Stimulated activated naive B cell treated with anti-CD40 and anti-IgM and Interleukin-4, amounts not matched to agents 10 μg/mL and 1 μg/mL and 100 μg/mL, for 72 hours (primary cell): ENCODE measurements at regions not wholly inside any gene's neighbourhood (a gene's known extent, or its start where the extent isn't known, plus 50 kb on each side); places are given as distances from the start of the nearest gene placed in this dataset.
"Not testable (repeated sequence)": the region's sequence is repeated elsewhere in the genome, so short reads cannot be mapped to it uniquely, and the experiment has no call there.

Source experiments
- ATAC-seq, 2 donors: fragments of 150-1000 bp; cut with Tn5 transposase; replicated peaks; 2 replicates each; pipeline ENCODE4 v1.10.0; 2021; ENCODE audit warnings: moderate library complexity in 1 of 2
- DNase-seq: peaks from one replicate; pipeline ENCODE4 v3.0.0; 2021
- H3K27ac Mint-ChIP-seq: one replicate; pipeline ENCODE4 v1.8.0; 2022; ENCODE audit warnings: mild to moderate bottlenecking, mixed read lengths
- H3K27me3 Mint-ChIP-seq, 2 donors: one replicate each; pipeline ENCODE4 v1.8.0; 2022; ENCODE audit warnings: mixed read lengths in 2 of 2
- H3K36me3 Mint-ChIP-seq, 2 donors: one replicate each; pipeline ENCODE4 v1.8.0; 2022; ENCODE audit warnings: mixed read lengths in 2 of 2, mild to moderate bottlenecking in 1 of 2
- H3K4me1 Mint-ChIP-seq, 2 donors: one replicate each; pipeline ENCODE4 v1.8.0; 2022; ENCODE audit warnings: mixed read lengths in 2 of 2, mild to moderate bottlenecking in 1 of 2
- H3K4me3 Mint-ChIP-seq, 2 donors: one replicate each; pipeline ENCODE4 v1.8.0; 2022; ENCODE audit warnings: mild to moderate bottlenecking in 2 of 2, mixed read lengths in 2 of 2, moderate library complexity in 1 of 2
- H3K9me3 Mint-ChIP-seq, 2 donors: one replicate each; pipeline ENCODE4 v1.8.0; 2022; ENCODE audit warnings: mixed read lengths in 2 of 2, mild to moderate bottlenecking in 1 of 2

GRCh38 chr1:53393325-53393792 is 65.5 kb upstream of the LRP8 start:
- no peak overlapping the region for H3K4me3 Mint-ChIP-seq
- ATAC-seq (peak; percentile 78 to 83), DNase-seq (peak; percentile 51)
- peaks cover 9 to 14% of the 10 kb centered on the region in 2 donors for H3K4me1 Mint-ChIP-seq
- no peaks in the 10 kb centered on the region for H3K9me3 Mint-ChIP-seq
- peaks cover 0 to 10% of the 10 kb centered on the region in 2 donors for H3K27me3 Mint-ChIP-seq
- no peaks in the 10 kb centered on the region for H3K36me3 Mint-ChIP-seq
- no peak overlapping the region for H3K27ac Mint-ChIP-seq

- Mint-ChIP-seq H3K4me1 (peaks cover 9 to 14% of the 10 kb centered on the region in 2 donors), H3K27ac (no peak overlapping the region), H3K4me3 (no peak overlapping the region), H3K27me3 (peaks cover 0 to 10% of the 10 kb centered on the region in 2 donors), H3K36me3 (no peaks in the 10 kb centered on the region), H3K9me3 (no peaks in the 10 kb centered on the region)
- ATAC-seq (no peak), DNase-seq (no peak)
Observed at GRCh38 chr1:53394306-53394705, 64.9 kb upstream of the DMRTB1 start.

DNA sequence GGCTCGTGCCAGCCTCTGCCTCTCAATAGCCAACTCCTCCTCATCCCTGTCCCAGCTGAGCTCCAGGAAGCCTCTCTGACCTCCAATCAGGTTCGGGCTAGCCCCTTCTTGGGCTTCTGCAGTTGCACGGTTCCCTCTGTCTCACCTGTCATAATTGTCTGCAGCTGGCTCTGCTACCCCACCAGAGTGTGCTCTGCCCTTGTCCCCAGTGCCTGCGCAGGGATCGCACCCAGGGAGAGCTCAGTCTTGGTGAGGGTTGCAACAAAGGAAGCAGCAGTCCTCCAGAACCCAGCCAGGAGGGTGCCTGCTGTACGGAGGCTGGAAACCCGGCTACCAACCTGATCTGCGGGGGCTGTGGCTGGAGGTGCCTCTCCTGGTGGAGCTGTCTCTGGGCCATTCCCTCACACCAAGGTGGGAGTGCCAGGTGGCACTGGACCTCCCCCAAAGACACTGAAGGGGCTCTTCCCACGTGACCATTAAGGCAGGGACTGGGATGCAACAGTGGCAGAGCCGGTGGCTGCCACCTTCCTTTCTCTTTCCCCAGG is 63.5 kb upstream of the DMRTB1 start:
- Mint-ChIP-seq H3K9me3 (no peaks in the 10 kb centered on the region), H3K36me3 (no peaks in the 10 kb centered on the region), H3K27ac (no peak overlapping the region), H3K27me3 (peaks cover 1 to 12% of the 10 kb centered on the region in 2 donors), H3K4me3 (no peak overlapping the region), H3K4me1 (peaks cover 0 to 2% of the 10 kb centered on the region in 2 donors)
- no peak for DNase-seq
- no peak for ATAC-seq

GRCh38 chr1:53396573-53397268 is 62.5 kb upstream of the DMRTB1 start:
- H3K4me3 Mint-ChIP-seq = no peak overlapping the region

DNA sequence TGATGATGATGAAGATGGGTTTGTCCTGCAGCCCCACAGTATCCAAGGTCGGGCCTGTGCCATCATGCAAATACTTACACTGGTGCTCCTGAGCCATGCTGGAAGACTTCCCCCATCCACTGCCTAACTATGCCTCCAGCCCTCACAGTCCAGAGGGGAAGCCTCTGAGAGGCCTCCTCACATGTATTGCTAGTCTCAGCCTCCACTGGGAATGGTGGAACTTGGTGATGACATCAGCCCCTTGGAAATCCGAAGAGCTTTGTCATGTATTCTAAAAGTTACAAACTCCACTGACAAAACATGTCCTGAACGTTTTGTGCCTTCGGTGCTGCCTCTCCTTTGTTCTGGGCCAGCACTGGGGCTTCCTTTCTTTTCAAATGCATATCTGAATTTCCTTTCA is 61.1 kb upstream of the DMRTB1 start:
- Mint-ChIP-seq H3K36me3 (no peaks in the 10 kb centered on the region), H3K27ac (no peak overlapping the region), H3K4me1 (no peaks in the 10 kb centered on the region), H3K9me3 (no peaks in the 10 kb centered on the region), H3K4me3 (no peak overlapping the region), H3K27me3 (peaks cover 7 to 16% of the 10 kb centered on the region in 2 donors)
- ATAC-seq (no peak), DNase-seq (no peak)

More at GRCh38 chr1:53396573-53397268, 62.5 kb upstream of the DMRTB1 start:
- ATAC-seq = no peak
- H3K36me3 Mint-ChIP-seq = no peaks in the 10 kb centered on the region
- no peak for DNase-seq
- H3K27me3 Mint-ChIP-seq = peaks cover 7 to 16% of the 10 kb centered on the region in 2 donors
- no peak overlapping the region for H3K27ac Mint-ChIP-seq
- no peaks in the 10 kb centered on the region for H3K9me3 Mint-ChIP-seq
- no peaks in the 10 kb centered on the region for H3K4me1 Mint-ChIP-seq

- Mint-ChIP-seq H3K27me3 (peaks cover 7 to 16% of the 10 kb centered on the region in 2 donors), H3K9me3 (no peaks in the 10 kb centered on the region), H3K36me3 (no peaks in the 10 kb centered on the region), H3K27ac (no peak overlapping the region), H3K4me1 (no peaks in the 10 kb centered on the region), H3K4me3 (no peak overlapping the region)
- DNase-seq (no peak), ATAC-seq (no peak)
Observed at GRCh38 chr1:53398576-53399365, 60.4 kb upstream of the DMRTB1 start.

GRCh38 chr1:53399370-53400133 is 59.6 kb upstream of the DMRTB1 start:
- not testable (repeated sequence) for ATAC-seq, H3K27ac Mint-ChIP-seq, DNase-seq, H3K4me3 Mint-ChIP-seq, H3K36me3 Mint-ChIP-seq, H3K9me3 Mint-ChIP-seq, H3K4me1 Mint-ChIP-seq
- H3K27me3 Mint-ChIP-seq = peaks cover 7 to 21% of the 10 kb centered on the region in 2 donors

GRCh38 chr1:53400761-53401674 is 58.2 kb upstream of the DMRTB1 start:
- H3K4me1 Mint-ChIP-seq = no peaks in the 10 kb centered on the region
- no peaks in the 10 kb centered on the region for H3K9me3 Mint-ChIP-seq
- ATAC-seq = no peak
- DNase-seq = no peak
- no peak overlapping the region for H3K4me3 Mint-ChIP-seq
- peaks cover 9 to 18% of the 10 kb centered on the region in 2 donors for H3K27me3 Mint-ChIP-seq
- H3K36me3 Mint-ChIP-seq = no peaks in the 10 kb centered on the region
- H3K27ac Mint-ChIP-seq = peak overlapping the region; percentile 82

- no peak overlapping the region for H3K4me3 Mint-ChIP-seq
- DNase-seq (no peak), ATAC-seq (peak in 1 of 2 donors; percentile 71)
- H3K27ac Mint-ChIP-seq = no peak overlapping the region
- no peaks in the 10 kb centered on the region for H3K4me1 Mint-ChIP-seq
- H3K9me3 Mint-ChIP-seq = no peaks in the 10 kb centered on the region
- no peaks in the 10 kb centered on the region for H3K36me3 Mint-ChIP-seq
- peaks cover 20 to 23% of the 10 kb centered on the region in 2 donors for H3K27me3 Mint-ChIP-seq
Observed at GRCh38 chr1:53401813-53402745, 57.1 kb upstream of the DMRTB1 start.

GRCh38 chr1:53402891-53403655 is 56.1 kb upstream of the DMRTB1 start:
- no peak for ATAC-seq
- Mint-ChIP-seq H3K9me3 (no peaks in the 10 kb centered on the region), H3K36me3 (no peaks in the 10 kb centered on the region), H3K27me3 (peaks cover 28 to 33% of the 10 kb centered on the region in 2 donors), H3K27ac (no peak overlapping the region), H3K4me1 (no peaks in the 10 kb centered on the region), H3K4me3 (no peak overlapping the region)
- DNase-seq = no peak

- no peak overlapping the region for H3K27ac Mint-ChIP-seq
- no peaks in the 10 kb centered on the region for H3K36me3 Mint-ChIP-seq
- H3K4me1 Mint-ChIP-seq = peaks cover 0 to 5% of the 10 kb centered on the region in 2 donors
- no peak overlapping the region for H3K4me3 Mint-ChIP-seq
- no peak for DNase-seq
- no peaks in the 10 kb centered on the region for H3K9me3 Mint-ChIP-seq
- ATAC-seq = no peak
- peaks cover 29 to 35% of the 10 kb centered on the region in 2 donors for H3K27me3 Mint-ChIP-seq
Observed at GRCh38 chr1:53405737-53406136, 53.5 kb upstream of the DMRTB1 start.
